Dedifferentiated amniotic fluid mesenchymal stem cell (primary cell): ENCODE measurements at regions not wholly inside any gene's neighbourhood (a gene's known extent, or its start where the extent isn't known, plus 50 kb on each side); places are given as distances from the start of the nearest gene placed in this dataset.

Experiments
- DNase-seq: peaks from one replicate; pipeline ENCODE4 v3.0.0-alpha.2; 2016; ENCODE audit errors: extremely low spot score

GRCh38 chr10:24119896-24120295 lies 89.0 kb upstream of the KIAA1217 start:
- DNase-seq = no peak

DNA sequence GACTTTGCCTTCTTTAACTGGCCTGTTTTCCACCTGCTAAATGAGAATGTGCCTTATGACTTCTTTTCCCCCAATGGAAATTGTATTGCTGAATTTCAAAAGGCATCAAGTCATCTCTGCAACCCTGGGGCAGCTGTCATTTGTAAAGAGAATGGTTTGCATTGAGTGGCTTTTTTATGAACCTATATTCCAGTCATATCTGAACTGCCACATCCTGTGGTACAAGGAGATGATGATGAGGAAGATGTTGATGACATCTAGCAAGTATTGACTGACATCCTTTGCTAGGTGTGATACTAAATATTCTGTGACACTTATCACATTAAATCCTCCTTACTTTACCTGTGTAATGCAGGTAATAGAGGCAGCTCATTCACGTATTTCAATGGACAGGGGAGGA lies 88.3 kb upstream of the KIAA1217 start:
- DNase-seq = no peak

GRCh38 chr10:24127516-24127915 lies 81.4 kb upstream of the KIAA1217 start:
- DNase-seq = no peak

- DNase-seq = no peak
Measured at GRCh38 chr10:24128066-24128730, 80.7 kb upstream of the KIAA1217 start.

DNA sequence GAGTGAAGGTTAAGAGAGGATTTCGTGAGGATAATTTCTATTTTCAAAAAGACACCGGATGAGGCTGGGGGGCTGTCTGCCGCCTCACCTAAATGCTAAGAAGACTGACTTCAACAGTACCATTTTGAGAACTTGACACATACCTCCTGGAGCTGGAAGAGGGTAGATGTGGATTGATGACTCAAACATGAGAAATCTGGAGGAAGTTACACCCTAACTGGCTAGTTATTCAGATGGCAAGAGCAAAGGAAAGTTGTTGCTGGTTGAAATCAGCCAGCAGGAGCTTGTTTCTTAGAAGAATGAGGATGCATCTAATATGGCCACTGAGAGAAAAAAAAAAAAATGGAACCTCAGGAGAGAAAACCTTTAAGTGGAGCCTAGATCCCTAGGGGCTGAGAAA lies 76.2 kb upstream of the KIAA1217 start:
- DNase-seq = no peak

- DNase-seq = no peak
Measured at GRCh38 chr10:24133835-24134234, 75.1 kb upstream of the KIAA1217 start.

DNA sequence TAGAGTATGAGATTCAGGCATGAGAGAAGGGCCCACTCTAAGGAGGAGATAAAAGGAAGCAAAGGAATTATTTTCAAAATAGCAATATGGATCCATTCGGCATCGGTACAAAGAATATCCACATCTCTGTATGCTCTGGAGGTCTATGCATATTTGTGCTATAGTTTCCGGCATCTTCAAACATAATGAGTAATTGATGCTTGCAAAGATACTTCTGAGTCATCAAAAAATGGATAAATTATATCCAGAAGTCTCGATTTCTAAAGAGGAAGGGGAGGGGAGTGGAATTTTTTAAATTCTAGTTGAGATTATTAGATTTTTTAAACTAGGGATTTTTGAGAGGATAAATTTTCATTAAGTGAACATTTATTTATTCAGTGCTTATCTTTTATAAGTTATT lies 72.9 kb upstream of the KIAA1217 start:
- no peak for DNase-seq

GRCh38 chr10:24147321-24147720 lies 61.6 kb upstream of the KIAA1217 start:
- DNase-seq = no peak

DNA sequence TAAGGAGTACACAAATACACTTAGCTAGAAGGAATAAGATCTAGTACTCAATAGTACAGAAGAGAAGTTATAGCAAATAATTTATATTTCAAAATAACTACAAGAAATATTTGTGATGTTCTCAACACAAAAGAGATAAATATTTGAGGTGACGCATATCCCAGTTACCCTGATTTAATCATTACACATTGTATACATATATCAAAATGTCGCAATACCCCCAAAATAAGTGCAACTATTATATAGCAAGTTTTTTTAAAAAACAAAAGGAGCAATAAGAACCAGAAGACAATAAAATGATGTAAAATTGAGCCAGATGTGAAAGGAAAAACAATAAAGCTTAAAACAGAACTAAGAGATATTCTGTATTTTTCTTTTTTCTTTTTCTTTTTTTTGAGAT lies 59.3 kb upstream of the KIAA1217 start:
- no peak for DNase-seq

GRCh38 chr10:24150853-24151252 lies 58.1 kb upstream of the KIAA1217 start:
- no peak for DNase-seq

DNA sequence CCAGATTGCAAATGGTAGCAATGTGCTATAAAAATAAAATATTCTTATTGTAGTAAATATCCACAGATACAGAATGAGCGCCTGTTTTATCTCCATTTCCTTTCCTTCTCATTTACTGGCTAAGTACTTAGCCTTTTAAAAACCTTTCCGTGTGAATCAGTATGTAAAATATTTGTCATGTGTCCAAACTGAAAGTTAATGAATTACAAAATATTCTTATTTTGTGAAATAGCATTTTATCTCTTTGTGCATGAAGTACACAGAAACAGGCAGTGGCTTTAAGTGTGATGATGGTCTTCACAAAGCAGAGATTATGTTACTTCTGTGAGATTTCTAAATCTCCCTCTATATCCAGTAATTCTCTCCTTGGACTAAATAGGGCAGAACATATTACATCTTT lies 56.7 kb upstream of the KIAA1217 start:
- no peak for DNase-seq

- DNase-seq = no peak
Measured at GRCh38 chr10:24153031-24153430, 55.9 kb upstream of the KIAA1217 start.

GRCh38 chr10:24153537-24153936 lies 55.4 kb upstream of the KIAA1217 start:
- no peak for DNase-seq

DNA sequence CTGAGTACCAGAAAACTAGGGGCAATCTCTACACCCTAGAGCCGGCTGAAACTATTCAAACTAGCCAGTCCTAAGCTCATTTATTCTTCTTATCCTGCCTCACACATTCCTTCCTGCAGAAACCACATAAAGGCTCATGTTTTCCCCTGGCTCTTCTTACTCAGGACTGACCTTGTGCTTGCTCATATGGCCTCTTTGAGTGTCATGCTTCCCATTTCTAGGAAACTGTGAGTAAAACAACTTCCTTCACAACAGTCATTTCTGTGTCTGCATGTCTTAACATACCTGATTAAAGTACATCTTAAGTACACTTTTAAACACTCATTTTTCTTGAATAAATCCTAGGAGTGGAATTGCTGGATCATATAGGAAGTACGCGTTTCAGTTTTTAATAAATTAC lies 52.3 kb upstream of the KIAA1217 start:
- DNase-seq = no peak

DNA sequence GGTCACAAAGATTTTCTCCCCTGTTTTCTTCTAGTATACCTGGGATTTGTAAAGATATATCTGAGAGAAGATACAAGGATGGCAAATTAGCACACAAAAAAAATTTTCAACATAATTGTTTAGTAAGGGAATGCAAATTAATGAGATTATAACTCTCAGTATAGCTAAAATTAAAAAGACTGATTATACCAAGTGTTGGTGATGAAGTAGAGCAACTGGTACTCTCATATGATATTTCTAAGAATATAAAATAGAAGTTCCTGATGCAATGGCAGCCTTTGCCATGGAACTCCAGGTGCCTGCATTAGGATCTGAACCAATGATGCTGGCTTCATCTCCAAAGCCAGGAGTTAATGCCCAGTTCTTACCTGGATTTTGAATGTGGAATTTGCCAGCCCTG lies 51.4 kb upstream of the KIAA1217 start:
- no peak for DNase-seq
